ENCODE measurements at regions not wholly inside any gene's neighbourhood (a gene's known extent, or its start where the extent isn't known, plus 50 kb on each side); places are given as distances from the start of the nearest gene placed in this dataset.

- TF ChIP-seq, protein P1, sequence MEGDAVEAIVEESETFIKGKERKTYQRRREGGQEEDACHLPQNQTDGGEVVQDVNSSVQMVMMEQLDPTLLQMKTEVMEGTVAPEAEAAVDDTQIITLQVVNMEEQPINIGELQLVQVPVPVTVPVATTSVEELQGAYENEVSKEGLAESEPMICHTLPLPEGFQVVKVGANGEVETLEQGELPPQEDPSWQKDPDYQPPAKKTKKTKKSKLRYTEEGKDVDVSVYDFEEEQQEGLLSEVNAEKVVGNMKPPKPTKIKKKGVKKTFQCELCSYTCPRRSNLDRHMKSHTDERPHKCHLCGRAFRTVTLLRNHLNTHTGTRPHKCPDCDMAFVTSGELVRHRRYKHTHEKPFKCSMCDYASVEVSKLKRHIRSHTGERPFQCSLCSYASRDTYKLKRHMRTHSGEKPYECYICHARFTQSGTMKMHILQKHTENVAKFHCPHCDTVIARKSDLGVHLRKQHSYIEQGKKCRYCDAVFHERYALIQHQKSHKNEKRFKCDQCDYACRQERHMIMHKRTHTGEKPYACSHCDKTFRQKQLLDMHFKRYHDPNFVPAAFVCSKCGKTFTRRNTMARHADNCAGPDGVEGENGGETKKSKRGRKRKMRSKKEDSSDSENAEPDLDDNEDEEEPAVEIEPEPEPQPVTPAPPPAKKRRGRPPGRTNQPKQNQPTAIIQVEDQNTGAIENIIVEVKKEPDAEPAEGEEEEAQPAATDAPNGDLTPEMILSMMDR (IDR thresholded peaks at IDR 0.05), result no peak
- no peak for TF ChIP-seq POLR2A (IDR thresholded peaks at IDR 0.05)
Observed at GRCh38 chr3:148599481-148599880, 98.2 kb upstream of the AGTR1 start.
